ENCODE measurements at regions not wholly inside any gene's neighbourhood (a gene's known extent, or its start where the extent isn't known, plus 50 kb on each side); places are given as distances from the start of the nearest gene placed in this dataset.

DNA sequence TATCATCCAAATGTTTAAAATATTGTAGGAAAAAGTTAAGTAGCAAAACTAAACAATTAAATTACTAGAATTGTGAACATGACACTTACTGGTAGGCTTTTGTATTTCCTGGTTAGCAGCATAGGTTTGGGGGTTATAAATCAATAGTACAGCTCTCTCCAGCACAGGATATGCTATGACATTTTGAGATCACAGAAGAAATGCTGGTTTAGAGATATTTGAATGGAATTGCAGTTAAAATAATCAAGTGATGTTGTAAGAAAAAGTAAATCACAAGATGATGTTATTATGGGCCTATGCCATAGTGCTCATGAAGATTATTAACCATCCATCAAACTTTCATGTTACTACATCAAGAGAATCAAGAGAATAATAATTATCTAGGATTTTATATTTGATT lies 1079.9 kb upstream of the SLIT2 start:
- ATAC-seq (no peak), DNase-seq (no peak)
- Histone ChIP-seq H3K27ac (no peak overlapping the region), H3K27me3 (no peaks in the 10 kb centered on the region), H3K4me3 (no peak overlapping the region), H3K36me3 (no peaks in the 10 kb centered on the region), H3K4me1 (no peaks in the 10 kb centered on the region), H3K9me3 (no peaks in the 10 kb centered on the region)
- in situ Hi-C loops (cut with MboI; ENCODE audit: low sequenced_read_pairs in 4 of 4) = no loop called here
- TF ChIP-seq, protein P1, sequence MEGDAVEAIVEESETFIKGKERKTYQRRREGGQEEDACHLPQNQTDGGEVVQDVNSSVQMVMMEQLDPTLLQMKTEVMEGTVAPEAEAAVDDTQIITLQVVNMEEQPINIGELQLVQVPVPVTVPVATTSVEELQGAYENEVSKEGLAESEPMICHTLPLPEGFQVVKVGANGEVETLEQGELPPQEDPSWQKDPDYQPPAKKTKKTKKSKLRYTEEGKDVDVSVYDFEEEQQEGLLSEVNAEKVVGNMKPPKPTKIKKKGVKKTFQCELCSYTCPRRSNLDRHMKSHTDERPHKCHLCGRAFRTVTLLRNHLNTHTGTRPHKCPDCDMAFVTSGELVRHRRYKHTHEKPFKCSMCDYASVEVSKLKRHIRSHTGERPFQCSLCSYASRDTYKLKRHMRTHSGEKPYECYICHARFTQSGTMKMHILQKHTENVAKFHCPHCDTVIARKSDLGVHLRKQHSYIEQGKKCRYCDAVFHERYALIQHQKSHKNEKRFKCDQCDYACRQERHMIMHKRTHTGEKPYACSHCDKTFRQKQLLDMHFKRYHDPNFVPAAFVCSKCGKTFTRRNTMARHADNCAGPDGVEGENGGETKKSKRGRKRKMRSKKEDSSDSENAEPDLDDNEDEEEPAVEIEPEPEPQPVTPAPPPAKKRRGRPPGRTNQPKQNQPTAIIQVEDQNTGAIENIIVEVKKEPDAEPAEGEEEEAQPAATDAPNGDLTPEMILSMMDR (IDR thresholded peaks at IDR 0.05 in 4 of 5, conservative IDR thresholded peaks at IDR 0.05 in 1 of 5) = no peak
- no peak for TF ChIP-seq POLR2A (IDR thresholded peaks at IDR 0.05)
- intact Hi-C loops (cut with DNase I; ENCODE audit: low total_unique reads) = no loop called here

DNA sequence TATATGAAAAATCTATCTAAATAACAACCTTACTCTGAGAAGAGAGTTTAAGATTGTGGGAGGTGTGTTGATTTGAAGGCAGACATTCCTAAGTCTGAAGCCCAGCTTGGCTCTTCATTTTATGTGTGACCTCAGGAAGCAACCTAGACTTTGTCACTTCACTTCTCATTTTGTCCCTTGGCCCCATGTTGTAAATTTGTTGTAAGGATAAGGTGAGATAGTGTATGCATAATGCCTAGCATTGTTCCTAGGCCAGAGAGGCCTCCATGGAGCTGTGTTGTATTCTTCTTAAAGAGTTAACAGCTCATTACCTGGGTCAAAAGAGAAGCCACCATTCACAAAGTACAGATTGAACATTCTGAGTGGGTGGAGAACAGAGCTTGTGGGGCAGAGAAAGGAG lies 1084.4 kb upstream of the SLIT2 start:
- Histone ChIP-seq H3K36me3 (no peaks in the 10 kb centered on the region), H3K4me3 (no peak overlapping the region), H3K9me3 (no peaks in the 10 kb centered on the region), H3K27me3 (no peaks in the 10 kb centered on the region), H3K4me1 (no peaks in the 10 kb centered on the region), H3K27ac (no peak overlapping the region)
- TF ChIP-seq, protein P1 (IDR thresholded peaks at IDR 0.05 in 4 of 5, conservative IDR thresholded peaks at IDR 0.05 in 1 of 5) = no peak
- no peak for TF ChIP-seq POLR2A (IDR thresholded peaks at IDR 0.05)
- intact Hi-C loops (cut with DNase I; ENCODE audit: low total_unique reads) (no loop called here), in situ Hi-C loops (cut with MboI; ENCODE audit: low sequenced_read_pairs in 4 of 4) (no loop called here)
- DNase-seq (no peak), ATAC-seq (no peak)

DNA sequence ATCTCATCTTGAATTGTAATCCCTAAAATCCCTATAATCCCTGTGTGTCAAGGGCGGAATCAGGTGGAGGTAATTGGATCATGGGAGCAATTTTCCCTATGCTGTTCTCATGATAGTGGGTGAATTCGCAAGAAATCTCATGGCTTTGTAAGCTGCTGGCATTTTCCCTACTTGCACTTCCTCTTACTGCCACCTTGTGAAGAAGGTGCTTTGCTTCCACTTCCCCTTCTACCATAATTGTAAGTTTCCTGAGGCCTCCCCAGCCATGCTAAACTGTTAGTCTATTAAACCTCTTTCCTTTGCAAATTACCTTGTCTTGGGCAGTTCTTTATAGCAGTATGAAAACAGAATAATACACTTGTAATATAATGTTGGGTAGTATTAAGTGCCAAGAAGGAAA lies 1087.4 kb upstream of the SLIT2 start:
- no peaks in the 10 kb centered on the region for H3K27me3 ChIP-seq
- TF ChIP-seq, protein P1 (IDR thresholded peaks at IDR 0.05 in 4 of 5, conservative IDR thresholded peaks at IDR 0.05 in 1 of 5) = no peak
- TF ChIP-seq POLR2A (IDR thresholded peaks at IDR 0.05) = no peak
- ATAC-seq (no peak), DNase-seq (no peak)
- in situ Hi-C loops (cut with MboI; ENCODE audit: low sequenced_read_pairs in 4 of 4) (no loop called here), intact Hi-C loops (cut with DNase I; ENCODE audit: low total_unique reads) (no loop called here)
- H3K27ac ChIP-seq = no peak overlapping the region
- H3K4me1 ChIP-seq = no peaks in the 10 kb centered on the region
- no peaks in the 10 kb centered on the region for H3K36me3 ChIP-seq
- no peaks in the 10 kb centered on the region for H3K9me3 ChIP-seq
- no peak overlapping the region for H3K4me3 ChIP-seq

DNA sequence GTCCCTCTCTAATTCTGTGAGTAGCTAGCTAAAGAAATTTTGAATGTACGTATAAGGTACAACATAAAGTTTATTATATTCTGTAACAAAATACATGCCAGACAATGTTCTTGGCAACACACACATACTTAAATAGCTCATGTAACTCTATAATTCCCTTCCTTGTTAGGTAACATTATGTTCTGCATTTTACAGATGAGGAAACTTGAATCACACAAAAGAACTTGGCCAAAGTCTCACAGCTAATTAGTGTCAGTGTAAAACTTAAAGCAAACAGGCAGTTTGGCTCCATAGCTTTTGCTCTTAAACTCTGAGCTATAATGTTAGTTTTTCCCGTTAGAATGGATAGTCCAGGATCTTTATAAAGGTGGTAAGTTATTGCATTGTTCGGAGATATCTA lies 1091.8 kb upstream of the SLIT2 start:
- TF ChIP-seq, protein P1 (IDR thresholded peaks at IDR 0.05 in 4 of 5, conservative IDR thresholded peaks at IDR 0.05 in 1 of 5) = no peak
- Histone ChIP-seq H3K27me3 (no peaks in the 10 kb centered on the region), H3K27ac (no peak overlapping the region), H3K4me1 (no peaks in the 10 kb centered on the region), H3K4me3 (no peak overlapping the region), H3K36me3 (no peaks in the 10 kb centered on the region), H3K9me3 (no peaks in the 10 kb centered on the region)
- in situ Hi-C loops (cut with MboI; ENCODE audit: low sequenced_read_pairs in 4 of 4) = no loop called here
- no peak for DNase-seq
- intact Hi-C loops (cut with DNase I; ENCODE audit: low total_unique reads) = no loop called here
- ATAC-seq = no peak

DNA sequence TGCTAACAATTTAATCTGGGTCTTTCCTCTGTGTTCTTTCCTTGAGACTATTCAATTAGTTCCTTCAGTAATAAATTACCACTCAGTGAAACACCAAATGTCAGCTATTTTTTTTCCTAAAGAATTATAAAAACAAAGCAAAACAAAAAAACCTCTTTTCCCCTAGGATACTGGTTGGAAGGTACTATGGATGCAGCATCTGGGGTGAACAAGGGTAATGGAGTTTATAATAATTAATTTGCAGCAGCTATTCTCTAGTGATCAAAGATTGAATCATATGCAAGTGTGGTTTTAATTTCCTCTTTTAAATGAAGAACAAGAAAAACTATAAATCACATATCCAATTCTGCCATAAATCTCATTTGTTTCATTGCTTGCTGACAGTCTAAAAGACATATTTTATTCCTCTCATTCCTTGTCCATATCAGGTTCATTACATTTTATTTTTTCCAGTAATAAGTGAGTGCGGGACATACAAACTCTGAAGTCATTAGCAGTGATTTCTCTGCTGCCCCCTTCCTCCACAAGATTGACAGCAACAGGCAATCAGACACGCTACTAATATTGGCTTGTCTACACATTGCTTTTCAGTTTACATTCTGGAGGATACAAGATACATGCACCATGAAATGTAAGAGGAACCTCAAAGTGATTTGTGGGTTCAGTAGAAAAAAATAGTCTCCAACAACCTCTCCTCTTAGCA lies 1093.4 kb upstream of the SLIT2 start:
- intact Hi-C loops (cut with DNase I; ENCODE audit: low total_unique reads) (no loop called here), in situ Hi-C loops (cut with MboI; ENCODE audit: low sequenced_read_pairs in 4 of 4) (no loop called here)
- no peak for ATAC-seq

More for the DNA sequence above, 1093.4 kb upstream of the SLIT2 start:
- Histone ChIP-seq H3K27ac (no peak overlapping the region), H3K9me3 (no peaks in the 10 kb centered on the region), H3K4me3 (no peak overlapping the region), H3K27me3 (no peaks in the 10 kb centered on the region), H3K36me3 (no peaks in the 10 kb centered on the region), H3K4me1 (no peaks in the 10 kb centered on the region)
- DNase-seq = no peak
- TF ChIP-seq POLR2A (IDR thresholded peaks at IDR 0.05) = no peak
- TF ChIP-seq, protein P1 (IDR thresholded peaks at IDR 0.05 in 4 of 5, conservative IDR thresholded peaks at IDR 0.05 in 1 of 5) = no peak

Measured in gastrocnemius medialis (tissue), 4 donors.